Right atrium auricular region (tissue), 2 donors: ENCODE measurements at regions not wholly inside any gene's neighbourhood (a gene's known extent, or its start where the extent isn't known, plus 50 kb on each side); places are given as distances from the start of the nearest gene placed in this dataset.

Experiments used
- DNase-seq: peaks from one replicate; pipeline ENCODE4 v3.0.0-alpha.2; 2019; ENCODE audit warnings: low spot score
- H3K27ac ChIP-seq, 2 donors: fragments of 200-600 bp; sonication (generic); 1 replicate in 1 of 2; 2 replicates in 1 of 2; pipeline ENCODE4 v1.5.1; 2016 to 2019
- H3K27me3 ChIP-seq, 2 donors: fragments of 200-600 bp; sonication (generic); one replicate each; pipeline versions ENCODE4 v1.5.1 to v1.6.0; 2017 to 2019
- H3K36me3 ChIP-seq: fragments of 200-600 bp; sonication (generic); one replicate; pipeline ENCODE4 v1.5.1; 2016
- H3K4me1 ChIP-seq, 2 donors: fragments of 200-600 bp; sonication (generic); one replicate each; pipeline versions ENCODE4 v1.5.1 to v1.6.0; 2017 to 2019
- H3K4me3 ChIP-seq, 2 donors: fragments of 200-600 bp; sonication (generic); 1 replicate in 1 of 2; 2 replicates in 1 of 2; pipeline ENCODE4 v1.5.1; 2017 to 2019; ENCODE audit warnings: mild to moderate bottlenecking in 1 of 2, moderate library complexity in 1 of 2
- H3K9me3 ChIP-seq, 2 donors: fragments of 200-600 bp; sonication (generic); one replicate each; pipeline ENCODE4 v1.5.1; 2019
- TF ChIP-seq, protein P1 (sequence below), 2 donors: fragments of 200-600 bp; sonication (generic); IDR thresholded peaks; one replicate each; pipeline ENCODE4 v1.5.1; 2019; ENCODE audit warnings: antibody characterized with exemption in 2 of 2

DNA sequence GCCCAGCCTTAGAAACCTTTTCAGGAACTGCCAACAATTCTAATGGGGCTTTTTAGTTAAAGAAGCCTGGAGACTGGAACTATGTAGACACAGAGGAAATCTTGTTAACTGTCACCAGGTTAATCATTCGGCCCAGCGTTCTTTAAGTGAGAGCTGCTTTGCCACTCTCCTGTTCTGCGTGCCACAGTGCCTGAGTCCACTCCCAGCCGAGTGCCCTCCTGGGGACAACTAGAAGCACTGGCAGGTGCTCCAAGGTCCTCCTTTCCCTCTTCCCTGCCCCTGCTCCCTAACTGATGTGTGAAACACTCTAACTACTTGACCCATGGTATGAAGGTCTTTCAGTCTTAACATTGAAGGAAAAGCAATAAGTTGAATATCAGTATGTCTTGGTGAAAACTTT is 151.2 kb upstream of the TLL1 start:
- H3K27me3 ChIP-seq = no peaks in the 10 kb centered on the region
- no peak for DNase-seq
- H3K4me1 ChIP-seq = no peaks in the 10 kb centered on the region
- TF ChIP-seq, protein P1, sequence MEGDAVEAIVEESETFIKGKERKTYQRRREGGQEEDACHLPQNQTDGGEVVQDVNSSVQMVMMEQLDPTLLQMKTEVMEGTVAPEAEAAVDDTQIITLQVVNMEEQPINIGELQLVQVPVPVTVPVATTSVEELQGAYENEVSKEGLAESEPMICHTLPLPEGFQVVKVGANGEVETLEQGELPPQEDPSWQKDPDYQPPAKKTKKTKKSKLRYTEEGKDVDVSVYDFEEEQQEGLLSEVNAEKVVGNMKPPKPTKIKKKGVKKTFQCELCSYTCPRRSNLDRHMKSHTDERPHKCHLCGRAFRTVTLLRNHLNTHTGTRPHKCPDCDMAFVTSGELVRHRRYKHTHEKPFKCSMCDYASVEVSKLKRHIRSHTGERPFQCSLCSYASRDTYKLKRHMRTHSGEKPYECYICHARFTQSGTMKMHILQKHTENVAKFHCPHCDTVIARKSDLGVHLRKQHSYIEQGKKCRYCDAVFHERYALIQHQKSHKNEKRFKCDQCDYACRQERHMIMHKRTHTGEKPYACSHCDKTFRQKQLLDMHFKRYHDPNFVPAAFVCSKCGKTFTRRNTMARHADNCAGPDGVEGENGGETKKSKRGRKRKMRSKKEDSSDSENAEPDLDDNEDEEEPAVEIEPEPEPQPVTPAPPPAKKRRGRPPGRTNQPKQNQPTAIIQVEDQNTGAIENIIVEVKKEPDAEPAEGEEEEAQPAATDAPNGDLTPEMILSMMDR (IDR thresholded peaks at IDR 0.05) = no peak
- H3K27ac ChIP-seq = no peak overlapping the region
- no peaks in the 10 kb centered on the region for H3K36me3 ChIP-seq
- H3K4me3 ChIP-seq = no peak overlapping the region
- peaks cover 0 to 5% of the 10 kb centered on the region in 2 donors for H3K9me3 ChIP-seq

- no peaks in the 10 kb centered on the region for H3K4me1 ChIP-seq
- H3K4me3 ChIP-seq = no peak overlapping the region
- no peaks in the 10 kb centered on the region for H3K36me3 ChIP-seq
- H3K27me3 ChIP-seq = no peaks in the 10 kb centered on the region
- TF ChIP-seq, protein P1 (IDR thresholded peaks at IDR 0.05) = no peak
- H3K27ac ChIP-seq = no peak overlapping the region
- no peak for DNase-seq
- H3K9me3 ChIP-seq = peaks cover 0 to 5% of the 10 kb centered on the region in 2 donors
These were observed 149.8 kb upstream of the TLL1 start for GRCh38 chr4:165723051-165723795.

- TF ChIP-seq, protein P1 (IDR thresholded peaks at IDR 0.05) = no peak
- no peak overlapping the region for H3K27ac ChIP-seq
- DNase-seq = no peak
- H3K4me3 ChIP-seq = no peak overlapping the region
- H3K4me1 ChIP-seq = no peaks in the 10 kb centered on the region
- H3K27me3 ChIP-seq = no peaks in the 10 kb centered on the region
- peaks cover 0 to 5% of the 10 kb centered on the region in 2 donors for H3K9me3 ChIP-seq
- H3K36me3 ChIP-seq = no peaks in the 10 kb centered on the region
These were observed 148.3 kb upstream of the TLL1 start for GRCh38 chr4:165724786-165725185.

DNA sequence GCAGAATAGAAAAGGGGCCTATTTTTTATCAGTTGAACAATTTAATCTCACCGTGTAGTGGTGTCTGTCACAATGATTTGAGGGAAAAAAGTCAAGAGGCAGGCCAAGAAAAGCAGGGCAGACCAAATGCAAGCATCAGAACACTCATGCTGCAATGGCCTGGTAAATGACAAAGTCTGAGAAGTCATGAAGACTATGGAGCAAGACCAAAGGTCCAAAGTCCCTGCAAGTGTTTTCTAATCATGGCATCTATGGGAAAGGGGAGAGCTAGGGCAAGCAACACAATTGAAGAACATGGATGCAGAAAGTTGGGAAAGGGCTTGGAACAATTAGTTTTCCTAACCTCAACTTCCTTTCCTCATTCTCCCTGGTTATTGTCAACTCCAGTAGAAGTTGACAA is 147.7 kb upstream of the TLL1 start:
- no peak for DNase-seq
- Histone ChIP-seq H3K27me3 (no peaks in the 10 kb centered on the region), H3K4me3 (no peak overlapping the region), H3K27ac (no peak overlapping the region), H3K4me1 (no peaks in the 10 kb centered on the region), H3K9me3 (peaks cover 0 to 5% of the 10 kb centered on the region in 2 donors), H3K36me3 (no peaks in the 10 kb centered on the region)
- TF ChIP-seq, protein P1 (IDR thresholded peaks at IDR 0.05) = no peak

- H3K9me3 ChIP-seq = peaks cover 0 to 5% of the 10 kb centered on the region in 2 donors
- H3K27ac ChIP-seq = no peak overlapping the region
- no peaks in the 10 kb centered on the region for H3K36me3 ChIP-seq
- DNase-seq = no peak
- no peaks in the 10 kb centered on the region for H3K27me3 ChIP-seq
- no peak overlapping the region for H3K4me3 ChIP-seq
- no peaks in the 10 kb centered on the region for H3K4me1 ChIP-seq
- TF ChIP-seq, protein P1 (IDR thresholded peaks at IDR 0.05) = no peak
These were observed 146.2 kb upstream of the TLL1 start for GRCh38 chr4:165726831-165727230.
